Activated naive CD8-positive, alpha-beta T cell treated with anti-CD3 and anti-CD28 coated beads, Interleukin-2, amount 50 U/mL, for 24 hours (primary cell): ENCODE measurements at regions not wholly inside any gene's neighbourhood (a gene's known extent, or its start where the extent isn't known, plus 50 kb on each side); places are given as distances from the start of the nearest gene placed in this dataset.

ENCODE experiments used
- ATAC-seq: fragments of 150-1000 bp; cut with Tn5 transposase; one replicate; pipeline ENCODE4 v1.10.0; 2021
- DNase-seq: peaks from one replicate; pipeline ENCODE4 v3.0.0; 2021
- H3K27ac Mint-ChIP-seq: one replicate; pipeline ENCODE4 v1.8.0; 2021; ENCODE audit warnings: mild to moderate bottlenecking, mixed read lengths
- H3K27me3 Mint-ChIP-seq: one replicate; pipeline ENCODE4 v1.8.0; 2021; ENCODE audit warnings: mixed read lengths
- H3K36me3 Mint-ChIP-seq: one replicate; pipeline ENCODE4 v1.8.0; 2021; ENCODE audit warnings: low read depth, mixed read lengths
- H3K4me1 Mint-ChIP-seq: one replicate; pipeline ENCODE4 v1.8.0; 2021; ENCODE audit warnings: mixed read lengths
- H3K4me3 Mint-ChIP-seq: one replicate; pipeline ENCODE4 v1.8.0; 2021; ENCODE audit warnings: mild to moderate bottlenecking, moderate library complexity, mixed read lengths
- H3K9me3 Mint-ChIP-seq: one replicate; pipeline ENCODE4 v1.8.0; 2021; ENCODE audit warnings: mixed read lengths

DNA sequence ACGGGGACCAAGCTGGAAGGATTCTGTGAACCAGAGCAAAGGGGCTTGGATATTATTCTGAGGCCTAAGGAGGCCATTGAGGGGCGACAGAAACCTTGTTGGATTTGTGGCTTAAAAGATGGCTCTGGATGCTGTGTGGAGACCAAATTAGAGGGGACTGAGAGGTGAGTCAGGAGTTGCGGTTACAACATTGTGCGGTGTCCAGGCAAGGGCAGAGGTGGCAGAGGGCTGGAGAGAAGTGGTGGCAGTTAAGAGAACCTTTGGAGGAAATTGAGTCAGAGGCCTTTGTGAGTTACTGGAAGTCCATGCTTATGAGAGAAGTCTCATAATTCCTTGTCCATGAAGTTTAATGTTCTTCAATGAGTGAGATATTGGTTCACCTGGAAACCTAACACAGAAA lies 143.2 kb downstream of the FAM43A start:
- no peaks in the 10 kb centered on the region for H3K36me3 Mint-ChIP-seq
- no peaks in the 10 kb centered on the region for H3K9me3 Mint-ChIP-seq
- no peak overlapping the region for H3K27ac Mint-ChIP-seq
- H3K4me3 Mint-ChIP-seq: no peak overlapping the region
- no peaks in the 10 kb centered on the region for H3K27me3 Mint-ChIP-seq
- no peaks in the 10 kb centered on the region for H3K4me1 Mint-ChIP-seq
- ATAC-seq (no peak), DNase-seq (no peak)

DNA sequence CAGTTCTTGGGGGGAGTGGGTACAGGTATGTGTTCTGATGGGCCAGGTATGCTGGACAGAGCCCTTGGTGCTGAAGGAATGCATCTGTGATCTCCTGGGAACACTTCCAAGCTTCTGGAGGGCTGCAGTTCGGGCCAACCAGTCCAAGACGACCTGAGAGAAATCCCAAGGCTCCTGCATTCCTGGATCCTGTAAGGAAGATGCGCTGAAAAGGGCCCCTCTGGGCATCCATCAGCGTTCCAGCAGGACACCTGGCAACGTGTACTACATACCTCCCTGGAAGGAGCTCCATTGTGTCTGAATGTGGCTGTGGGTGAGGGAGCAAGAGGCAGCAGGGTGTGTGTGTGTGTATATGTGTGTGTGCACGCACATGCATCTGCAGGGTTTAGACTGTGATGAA lies 144.7 kb downstream of the FAM43A start:
- no peak overlapping the region for H3K4me3 Mint-ChIP-seq
- no peak overlapping the region for H3K27ac Mint-ChIP-seq
- H3K36me3 Mint-ChIP-seq: no peaks in the 10 kb centered on the region
- no peak for DNase-seq
- no peaks in the 10 kb centered on the region for H3K9me3 Mint-ChIP-seq
- no peaks in the 10 kb centered on the region for H3K27me3 Mint-ChIP-seq
- no peak for ATAC-seq
- H3K4me1 Mint-ChIP-seq: no peaks in the 10 kb centered on the region

DNA sequence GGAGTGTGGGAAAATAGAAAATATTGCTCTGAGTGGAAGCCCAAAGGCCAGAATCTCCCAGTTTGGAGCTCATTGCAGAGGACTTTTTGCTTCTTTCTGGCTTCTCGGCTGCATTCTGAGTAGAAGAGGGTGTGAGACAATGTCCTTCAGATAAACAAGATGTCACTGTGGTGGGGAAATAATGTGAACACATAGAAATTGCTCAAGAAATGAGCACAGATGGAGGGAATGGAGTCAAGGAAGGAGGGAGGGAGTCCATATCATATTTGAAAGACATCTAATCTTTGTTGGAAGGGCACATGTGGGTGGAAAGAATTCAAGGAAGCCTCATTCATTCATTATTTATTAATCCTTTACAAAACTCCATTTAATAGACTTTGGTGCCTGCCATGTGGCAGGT lies 145.3 kb downstream of the FAM43A start:
- Mint-ChIP-seq H3K36me3 (no peaks in the 10 kb centered on the region), H3K27ac (no peak overlapping the region), H3K4me1 (no peaks in the 10 kb centered on the region), H3K4me3 (no peak overlapping the region), H3K27me3 (no peaks in the 10 kb centered on the region), H3K9me3 (no peaks in the 10 kb centered on the region)
- ATAC-seq: no peak
- no peak for DNase-seq

DNA sequence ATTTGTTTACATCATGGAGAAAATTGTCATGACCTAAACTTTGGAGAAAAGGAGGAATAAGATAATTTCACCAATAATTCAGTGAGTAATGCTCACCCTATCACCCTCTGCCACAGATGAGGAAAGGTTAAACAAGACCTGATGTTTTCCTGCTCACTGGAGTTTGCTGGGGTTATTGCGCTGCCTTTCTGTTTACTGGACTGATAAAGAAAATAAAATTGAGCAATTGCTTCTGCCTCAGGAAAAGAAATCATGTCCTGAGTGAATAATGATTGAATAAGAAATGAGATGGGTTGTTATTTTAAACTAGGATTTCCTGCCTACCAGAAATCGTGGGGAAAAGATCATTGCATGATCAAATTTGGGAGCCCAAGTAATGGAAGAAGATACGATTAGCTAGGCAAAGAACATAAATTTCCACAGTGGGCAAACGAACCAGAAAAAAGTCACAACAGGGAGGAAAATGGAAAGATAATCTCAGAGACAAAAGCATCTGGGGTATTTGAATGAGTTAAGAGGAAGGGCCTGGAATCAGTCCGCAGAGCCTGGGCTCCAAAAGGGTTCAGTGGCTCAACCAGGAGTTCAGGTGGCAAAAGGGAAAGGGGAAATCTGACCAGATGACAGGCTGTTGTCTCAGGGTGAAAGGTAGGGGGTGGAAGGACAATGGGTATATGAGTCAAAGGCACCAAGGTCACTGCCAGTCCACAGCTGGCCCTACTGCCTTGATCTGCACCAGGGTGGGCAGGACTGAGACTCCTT lies 146.8 kb downstream of the FAM43A start:
- H3K27me3 Mint-ChIP-seq: no peaks in the 10 kb centered on the region
- H3K9me3 Mint-ChIP-seq: no peaks in the 10 kb centered on the region
- H3K4me3 Mint-ChIP-seq: no peak overlapping the region
- H3K4me1 Mint-ChIP-seq: no peaks in the 10 kb centered on the region
- no peak for ATAC-seq
- DNase-seq: no peak
- no peak overlapping the region for H3K27ac Mint-ChIP-seq
- no peaks in the 10 kb centered on the region for H3K36me3 Mint-ChIP-seq

DNA sequence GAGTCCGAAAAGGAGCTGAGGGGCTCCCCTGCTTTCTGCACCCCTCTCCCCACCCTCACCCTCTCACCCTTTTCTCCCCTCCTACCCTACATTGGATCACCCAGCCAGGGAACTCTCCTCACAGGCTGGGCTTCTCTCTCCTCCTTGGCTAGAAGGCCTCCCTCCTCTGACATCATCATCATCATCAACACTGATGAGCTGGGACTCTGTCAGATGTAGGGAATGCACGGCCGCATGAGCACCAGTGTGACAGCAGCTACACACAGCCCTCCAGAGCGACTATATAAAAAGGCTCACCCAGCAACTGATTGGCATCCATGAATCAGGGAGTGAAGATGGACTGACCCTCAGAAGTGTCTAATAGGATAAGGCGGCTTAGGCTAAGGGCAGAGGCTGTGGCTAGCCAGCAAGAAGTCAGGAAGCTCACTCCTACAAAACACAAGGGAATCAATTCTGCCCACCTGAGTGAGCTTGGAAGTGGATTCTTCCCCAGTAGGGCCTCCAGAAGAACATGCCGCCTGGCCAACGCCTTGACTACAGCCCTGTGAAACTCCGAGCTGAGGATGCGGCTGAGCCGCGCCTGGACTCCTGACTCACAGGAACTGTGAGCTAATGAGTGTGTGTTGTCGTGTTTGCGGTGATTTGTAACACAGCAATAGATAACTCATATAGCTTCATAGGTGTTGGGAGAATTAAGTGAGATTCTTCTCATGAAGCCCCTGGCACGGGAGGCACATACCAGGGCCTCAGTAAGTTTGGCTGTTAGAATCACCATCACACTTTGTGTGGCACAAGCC lies 147.6 kb downstream of the FAM43A start:
- Mint-ChIP-seq H3K27me3 (no peaks in the 10 kb centered on the region), H3K27ac (no peak overlapping the region), H3K4me1 (no peaks in the 10 kb centered on the region), H3K36me3 (no peaks in the 10 kb centered on the region), H3K4me3 (no peak overlapping the region), H3K9me3 (no peaks in the 10 kb centered on the region)
- DNase-seq (no peak), ATAC-seq (no peak)

DNA sequence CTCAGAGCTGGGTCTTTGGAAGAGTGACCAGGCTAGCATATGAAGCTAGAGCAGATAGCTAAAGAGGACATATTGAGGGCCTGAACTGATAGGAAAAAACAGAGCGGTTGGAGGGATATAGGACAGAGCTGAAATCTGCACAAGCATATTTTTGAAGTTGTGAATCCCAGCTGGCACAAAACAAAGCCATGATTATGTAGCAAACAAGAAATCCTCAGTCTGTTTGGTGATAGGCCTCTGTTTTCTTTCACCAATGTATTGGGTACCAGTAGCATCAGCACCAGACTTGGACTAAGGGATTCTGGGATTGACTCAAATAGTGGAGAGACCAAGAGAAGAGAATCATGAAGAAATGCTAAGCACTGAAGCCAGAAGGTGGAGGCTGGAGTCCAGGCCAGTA lies 151.0 kb downstream of the FAM43A start:
- Mint-ChIP-seq H3K27ac (no peak overlapping the region), H3K9me3 (no peaks in the 10 kb centered on the region), H3K4me3 (no peak overlapping the region), H3K36me3 (no peaks in the 10 kb centered on the region), H3K4me1 (no peaks in the 10 kb centered on the region), H3K27me3 (no peaks in the 10 kb centered on the region)
- DNase-seq: no peak
- no peak for ATAC-seq

DNA sequence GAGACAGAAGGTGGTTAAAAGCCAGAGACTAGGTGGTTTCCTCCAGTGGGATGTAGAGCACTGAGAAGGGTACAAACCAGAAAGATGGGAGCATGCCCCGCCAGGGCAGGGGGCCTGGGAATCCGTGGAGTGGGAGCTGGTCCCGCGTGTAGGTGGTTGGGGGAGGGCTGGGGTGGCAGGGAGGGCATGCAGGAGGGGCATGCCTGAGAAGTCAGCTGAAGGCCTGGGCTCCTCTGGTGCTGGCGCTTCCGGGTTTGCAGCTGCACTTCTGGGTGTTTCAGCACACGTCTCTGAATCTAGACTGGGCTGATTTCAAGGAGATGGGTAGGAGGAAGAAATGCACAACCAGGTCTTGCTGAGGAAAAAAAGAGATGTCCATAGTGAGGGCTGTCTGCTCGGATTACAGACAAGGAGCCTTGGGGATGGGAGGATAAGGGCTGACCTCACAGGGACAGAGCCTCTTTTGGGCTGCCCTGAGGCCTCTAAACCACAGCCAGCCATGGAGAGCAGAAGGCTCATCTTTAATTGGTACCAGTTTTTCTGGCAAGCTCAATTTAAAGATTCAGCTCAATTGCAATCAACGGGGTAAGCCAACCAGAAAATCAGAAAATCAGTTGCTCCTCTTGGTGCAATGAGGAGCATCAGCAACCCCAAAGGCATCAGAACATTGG lies 151.9 kb downstream of the FAM43A start:
- H3K27ac Mint-ChIP-seq: no peak overlapping the region
- H3K27me3 Mint-ChIP-seq: no peaks in the 10 kb centered on the region
- H3K4me1 Mint-ChIP-seq: no peaks in the 10 kb centered on the region
- DNase-seq (no peak), ATAC-seq (no peak)
- H3K4me3 Mint-ChIP-seq: no peak overlapping the region
- no peaks in the 10 kb centered on the region for H3K9me3 Mint-ChIP-seq
- H3K36me3 Mint-ChIP-seq: no peaks in the 10 kb centered on the region

DNA sequence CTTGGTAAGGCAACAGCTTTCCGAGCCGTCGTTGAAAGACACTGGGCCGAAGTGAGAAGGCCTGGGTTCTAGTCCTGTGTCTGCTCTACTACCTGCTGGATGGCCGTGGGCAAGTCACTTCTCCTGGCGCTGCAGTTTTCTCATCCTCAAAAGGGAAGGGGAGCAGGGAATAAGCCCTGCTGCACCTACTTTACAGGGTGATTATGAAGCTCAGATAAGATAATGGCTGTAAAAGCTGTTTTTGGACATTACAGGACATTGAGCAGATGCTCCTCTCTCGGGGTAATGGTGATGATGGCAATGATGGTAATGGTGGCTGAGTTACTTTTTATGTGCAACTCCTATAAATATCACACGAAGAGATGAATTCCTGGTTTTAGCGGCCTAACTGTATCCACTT lies 152.6 kb downstream of the FAM43A start:
- Mint-ChIP-seq H3K27ac (no peak overlapping the region), H3K9me3 (no peaks in the 10 kb centered on the region), H3K4me3 (no peak overlapping the region), H3K4me1 (no peaks in the 10 kb centered on the region), H3K36me3 (no peaks in the 10 kb centered on the region), H3K27me3 (no peaks in the 10 kb centered on the region)
- DNase-seq (no peak), ATAC-seq (no peak)

DNA sequence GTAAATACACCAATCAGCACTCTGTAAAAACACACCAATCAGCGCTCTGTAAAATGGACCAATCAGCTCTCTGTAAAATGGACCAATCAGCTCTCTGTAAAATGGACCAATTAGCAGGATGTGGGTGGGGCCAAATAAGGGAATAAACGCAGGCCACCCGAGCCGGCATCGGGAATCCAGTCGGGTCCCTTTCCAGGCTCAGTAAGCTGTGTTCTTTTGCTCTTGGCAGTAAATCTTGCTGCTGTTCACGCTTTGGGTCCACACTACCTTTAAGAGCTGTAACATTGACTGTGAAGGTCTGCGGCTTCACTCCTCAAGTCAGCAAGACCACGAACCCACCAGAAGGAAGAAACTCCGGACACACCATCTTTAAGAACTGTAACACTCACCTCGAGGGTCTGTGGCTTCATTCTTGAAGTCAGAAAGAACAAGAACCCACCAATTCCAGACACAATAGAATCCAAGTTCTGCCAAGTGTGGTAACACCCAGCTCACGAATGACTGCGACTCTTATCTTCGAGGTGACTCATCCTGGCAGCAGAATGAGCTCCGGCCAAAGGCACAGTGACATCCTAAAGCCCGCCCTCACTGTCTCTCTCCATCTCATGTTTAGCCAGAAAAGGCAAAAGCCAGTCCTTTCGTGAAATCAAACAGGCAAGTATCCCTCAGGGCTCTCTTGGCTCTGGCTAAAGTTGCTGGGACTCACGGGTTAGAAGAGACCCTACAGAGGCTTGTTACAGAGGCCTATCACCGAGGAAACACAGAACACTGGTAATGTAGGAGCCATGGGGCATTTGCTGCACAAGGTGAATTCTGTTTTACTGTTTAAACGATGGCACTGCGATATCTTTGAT lies 155.2 kb downstream of the FAM43A start:
- H3K36me3 Mint-ChIP-seq: no peaks in the 10 kb centered on the region

DNA sequence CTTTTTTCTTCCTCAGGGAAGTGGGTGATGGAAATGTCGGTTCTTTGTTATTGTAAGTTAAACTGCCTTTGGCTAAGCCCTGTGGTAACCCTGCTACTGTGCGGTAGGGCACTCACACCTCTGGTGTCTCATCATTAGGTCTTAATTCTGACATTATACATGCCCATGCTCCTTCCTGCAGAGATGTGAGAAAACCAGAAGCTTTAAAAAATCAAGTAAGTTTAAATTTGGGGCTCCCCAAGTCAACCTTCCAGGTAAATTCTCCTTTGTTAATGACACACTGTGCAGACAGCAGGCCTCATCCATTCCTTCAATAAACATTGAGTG lies 155.8 kb downstream of the FAM43A start:
- no peak for DNase-seq
- no peaks in the 10 kb centered on the region for H3K4me1 Mint-ChIP-seq
- no peaks in the 10 kb centered on the region for H3K27me3 Mint-ChIP-seq
- H3K4me3 Mint-ChIP-seq: no peak overlapping the region
- no peaks in the 10 kb centered on the region for H3K9me3 Mint-ChIP-seq
- no peaks in the 10 kb centered on the region for H3K36me3 Mint-ChIP-seq
- ATAC-seq: no peak
- no peak overlapping the region for H3K27ac Mint-ChIP-seq

More for the DNA sequence above, 155.2 kb downstream of the FAM43A start:
- Mint-ChIP-seq H3K4me3 (no peak overlapping the region), H3K9me3 (no peaks in the 10 kb centered on the region), H3K27me3 (no peaks in the 10 kb centered on the region), H3K4me1 (no peaks in the 10 kb centered on the region), H3K27ac (no peak overlapping the region)
- no peak for ATAC-seq
- no peak for DNase-seq

DNA sequence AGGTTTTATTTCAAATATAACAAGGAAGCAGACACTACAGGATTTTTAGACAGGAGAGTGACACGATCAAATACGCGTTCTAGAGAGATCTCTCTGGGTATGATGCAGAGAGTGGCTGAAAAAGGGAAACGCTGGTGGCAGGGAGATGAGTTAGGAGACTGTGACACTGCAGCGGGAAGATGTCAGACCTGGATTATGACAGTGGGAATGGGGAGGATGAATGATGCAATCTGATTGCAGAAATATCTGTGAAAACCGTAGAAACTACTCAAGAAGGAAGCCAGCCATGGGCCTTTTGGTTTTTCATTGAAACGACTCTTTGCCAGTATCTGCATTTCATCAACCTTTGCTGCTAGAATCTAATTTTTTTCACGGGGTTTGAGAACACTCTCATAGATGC lies 157.9 kb downstream of the FAM43A start:
- Mint-ChIP-seq H3K4me1 (no peaks in the 10 kb centered on the region), H3K36me3 (no peaks in the 10 kb centered on the region), H3K9me3 (no peaks in the 10 kb centered on the region), H3K4me3 (no peak overlapping the region), H3K27me3 (no peaks in the 10 kb centered on the region), H3K27ac (no peak overlapping the region)
- DNase-seq: no peak
- no peak for ATAC-seq

DNA sequence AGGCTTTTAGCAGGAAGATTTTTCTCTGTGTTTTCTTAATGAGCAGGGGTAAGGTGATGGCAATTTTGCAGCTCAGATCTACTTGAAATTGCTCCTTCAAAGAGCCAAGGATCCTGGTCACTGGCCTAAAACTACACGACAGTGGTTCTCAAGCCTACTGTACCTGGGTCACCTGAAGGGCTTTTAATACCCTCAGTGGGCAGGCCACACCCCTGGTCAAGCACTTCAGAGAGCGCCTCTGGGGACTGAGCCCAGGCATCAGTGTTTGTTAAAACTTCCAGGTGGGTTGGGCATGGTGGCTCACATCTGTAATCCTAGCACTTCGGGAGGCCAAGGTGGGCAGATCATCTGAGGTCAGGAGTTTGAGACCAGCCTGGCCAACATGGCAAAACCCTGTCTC lies 158.4 kb downstream of the FAM43A start:
- DNase-seq (no peak), ATAC-seq (no peak)
- no peak overlapping the region for H3K27ac Mint-ChIP-seq
- H3K36me3 Mint-ChIP-seq: no peaks in the 10 kb centered on the region
- no peaks in the 10 kb centered on the region for H3K4me1 Mint-ChIP-seq
- H3K27me3 Mint-ChIP-seq: no peaks in the 10 kb centered on the region
- H3K4me3 Mint-ChIP-seq: no peak overlapping the region
- H3K9me3 Mint-ChIP-seq: no peaks in the 10 kb centered on the region

DNA sequence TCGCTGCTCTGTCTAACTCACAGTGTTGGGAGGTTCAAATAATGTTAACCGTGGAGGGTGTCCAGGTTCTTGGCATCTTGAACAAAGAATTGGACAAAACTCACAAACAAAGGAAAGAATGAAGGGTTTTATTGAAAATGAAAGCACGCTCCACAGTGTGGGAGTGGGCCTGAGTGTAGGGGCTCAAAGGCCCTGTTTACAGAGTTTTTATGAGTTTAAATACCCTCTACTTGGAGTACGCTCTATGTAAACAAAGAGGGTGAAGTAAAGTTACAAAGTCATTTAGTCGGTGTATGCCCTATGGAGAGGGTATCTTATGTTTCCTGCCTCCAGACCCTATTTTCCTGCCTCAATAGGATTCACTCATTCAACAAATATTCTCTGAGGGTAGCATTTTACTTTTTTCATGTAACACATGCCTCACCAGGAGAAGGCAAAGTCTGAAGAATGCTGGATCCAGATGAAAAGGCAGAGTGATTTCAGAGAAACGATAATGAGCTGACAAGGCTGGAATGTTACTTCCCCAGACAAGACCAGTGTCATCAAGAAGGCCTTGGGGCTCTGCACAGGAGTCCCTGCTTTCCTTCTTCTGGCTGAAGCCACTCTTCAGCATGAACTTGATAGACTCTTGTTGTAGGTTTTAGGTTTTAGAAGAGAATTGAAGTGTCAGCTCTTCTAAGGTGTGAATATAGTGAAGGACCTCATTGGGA lies 163.6 kb downstream of the FAM43A start:
- ATAC-seq: no peak
- DNase-seq: no peak
- Mint-ChIP-seq H3K9me3 (no peaks in the 10 kb centered on the region), H3K4me3 (no peak overlapping the region), H3K27ac (no peak overlapping the region), H3K27me3 (peaks cover 2% of the 10 kb centered on the region), H3K4me1 (no peaks in the 10 kb centered on the region), H3K36me3 (no peaks in the 10 kb centered on the region)

DNA sequence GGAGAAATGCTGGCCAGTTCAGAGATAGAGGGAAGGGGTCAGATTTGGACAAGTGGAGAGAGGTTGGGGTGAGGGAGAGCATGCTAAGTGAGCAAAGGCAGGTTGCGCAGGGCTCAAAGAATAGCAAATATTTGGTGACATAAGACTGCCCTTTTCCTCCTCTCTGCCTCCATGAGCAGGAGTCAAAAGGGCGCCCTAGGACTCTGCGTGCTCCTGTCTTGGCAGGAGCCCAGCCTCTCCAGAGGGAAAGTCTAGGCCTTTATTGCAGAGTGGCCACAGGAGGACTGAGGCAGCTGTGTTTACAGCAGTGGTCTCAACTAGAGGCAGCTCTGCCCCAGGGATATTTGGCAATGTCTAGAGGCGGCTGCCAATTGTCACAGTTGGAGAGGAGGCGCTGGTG lies 165.6 kb downstream of the FAM43A start:
- Mint-ChIP-seq H3K36me3 (no peaks in the 10 kb centered on the region), H3K4me3 (no peak overlapping the region), H3K4me1 (no peaks in the 10 kb centered on the region), H3K27me3 (peaks cover 2% of the 10 kb centered on the region), H3K27ac (no peak overlapping the region), H3K9me3 (no peaks in the 10 kb centered on the region)
- no peak for ATAC-seq
- DNase-seq: no peak
